ENCODE measurements at regions not wholly inside any gene's neighbourhood (a gene's known extent, or its start where the extent isn't known, plus 50 kb on each side); places are given as distances from the start of the nearest gene placed in this dataset.

DNA sequence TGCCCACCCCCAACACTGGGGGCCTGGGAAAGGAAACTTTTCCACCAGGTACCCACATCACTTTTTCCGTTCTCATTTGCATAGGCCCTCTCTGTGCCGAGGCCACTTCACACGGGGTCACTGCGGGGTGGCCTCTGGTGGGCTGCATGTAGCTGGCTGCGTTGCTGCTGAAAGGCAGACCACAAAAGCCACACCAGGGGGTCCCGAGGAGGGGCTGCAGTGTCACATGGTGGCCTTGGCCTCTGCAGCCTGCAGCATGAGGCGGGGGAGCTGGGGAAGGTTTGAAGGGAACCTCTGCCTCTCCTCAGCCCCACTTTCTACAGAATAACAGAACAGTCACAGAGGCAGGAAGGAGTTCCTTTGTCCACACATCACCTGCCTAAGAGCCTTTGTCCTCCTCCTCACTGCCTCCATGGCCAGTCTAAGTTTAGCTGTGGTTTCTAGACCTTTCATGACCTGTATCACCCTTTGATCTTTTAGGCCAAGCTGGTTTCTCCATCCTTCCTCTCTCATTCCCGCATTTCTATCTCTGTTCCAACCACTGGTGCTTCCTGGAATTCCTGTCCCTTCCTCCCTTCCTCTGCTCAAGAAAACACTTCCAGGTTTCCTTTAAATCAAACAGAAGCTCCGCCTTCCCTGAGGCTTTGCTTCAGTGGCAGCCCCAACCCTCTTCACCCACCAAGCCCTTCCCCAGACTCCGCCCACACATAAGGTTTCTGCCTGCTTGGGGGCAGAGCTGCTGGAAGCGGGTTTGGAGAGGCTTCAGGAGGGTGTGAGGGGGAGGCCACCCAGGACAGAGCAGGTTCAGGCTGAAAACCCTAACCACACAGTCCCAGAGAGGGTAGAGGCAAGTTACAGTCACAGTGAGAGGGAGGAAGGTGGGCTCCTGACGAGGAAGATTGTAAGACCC lies 150.7 kb upstream of the TLE3 start:
- ChIA-PET POLR2A (no interaction called here), CTCF (no interaction called here)
- no peaks in the 10 kb centered on the region for H3K36me3 Mint-ChIP-seq
- H3K4me3 Mint-ChIP-seq: peak overlapping the region in 2 of 10 donors; percentile 8 to 40
- peaks cover 0 to 14% (median 0%) of the 10 kb centered on the region in 5 donors for H3K27me3 Mint-ChIP-seq
- H3K9me3 ChIP-seq (ENCODE audit: control insufficient read depth in 2 of 3, low read length in 3 of 3): no peaks in the 10 kb centered on the region
- intact Hi-C loops (cut with micrococcal nuclease): no loop called here
- H3K4me1 ChIP-seq (ENCODE audit: control insufficient read depth in 2 of 2, insufficient read depth in 2 of 2, low read length in 2 of 2): peaks cover 0 to 7% of the 10 kb centered on the region in 2 donors
- H3K4me3 ChIP-seq (ENCODE audit: low read length): no peak overlapping the region
- no peak overlapping the region for H3K27ac ChIP-seq (ENCODE audit: low read depth, low read length)
- no peaks in the 10 kb centered on the region for H3K36me3 ChIP-seq (ENCODE audit: control insufficient read depth in 2 of 3, insufficient read depth in 3 of 3, low read length in 3 of 3)
- H3K9me3 Mint-ChIP-seq: peaks cover 0 to 1% (median 0%) of the 10 kb centered on the region in 11 donors
- H3K27ac Mint-ChIP-seq: peak overlapping the region in 3 of 9 donors; percentile 22 to 71 (median 56)
- H3K27me3 ChIP-seq (ENCODE audit: control insufficient read depth in 2 of 2, insufficient read depth in 2 of 2, low read length in 2 of 2): no peaks in the 10 kb centered on the region
- peaks cover 21 to 50% (median 36%) of the 10 kb centered on the region in 7 donors for H3K4me1 Mint-ChIP-seq
- DNase-seq (no peak), ATAC-seq (no peak)

DNA sequence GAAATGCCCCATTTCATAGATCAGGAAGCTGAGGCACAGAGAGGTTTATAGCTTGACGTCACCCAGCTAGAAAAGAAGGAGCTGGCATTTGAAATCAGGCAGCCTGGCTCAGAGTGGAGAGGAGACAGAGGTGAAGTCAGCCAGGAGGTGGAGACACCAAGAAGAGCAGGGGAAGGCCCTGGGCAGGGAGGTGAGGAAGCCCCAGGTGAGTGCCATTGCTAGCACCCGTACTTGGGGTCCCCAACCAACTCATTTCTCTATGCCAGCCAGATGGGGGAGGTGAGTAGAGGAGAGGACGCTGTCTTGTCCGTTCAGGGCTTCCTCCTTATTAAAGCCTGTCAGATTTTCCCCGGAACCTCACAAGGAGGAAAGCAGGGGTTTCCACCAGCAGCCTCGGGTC lies 149.6 kb upstream of the TLE3 start:
- Mint-ChIP-seq H3K9me3 (peaks cover 0 to 1% (median 0%) of the 10 kb centered on the region in 11 donors), H3K27me3 (peaks cover 0 to 11% (median 0%) of the 10 kb centered on the region in 5 donors), H3K4me1 (peaks cover 30 to 60% (median 37%) of the 10 kb centered on the region in 7 donors), H3K27ac (peak overlapping the region in 2 of 9 donors; percentile 63 to 66), H3K4me3 (no peak overlapping the region), H3K36me3 (no peaks in the 10 kb centered on the region)
- ChIA-PET CTCF (no interaction called here), POLR2A (no interaction called here)
- H3K4me1 ChIP-seq (ENCODE audit: control insufficient read depth in 2 of 2, insufficient read depth in 2 of 2, low read length in 2 of 2): peaks cover 0 to 16% of the 10 kb centered on the region in 2 donors
- intact Hi-C loops (cut with micrococcal nuclease): no loop called here
- H3K36me3 ChIP-seq (ENCODE audit: control insufficient read depth in 2 of 3, insufficient read depth in 3 of 3, low read length in 3 of 3): no peaks in the 10 kb centered on the region
- no peak for ATAC-seq
- H3K27me3 ChIP-seq (ENCODE audit: control insufficient read depth in 2 of 2, insufficient read depth in 2 of 2, low read length in 2 of 2): no peaks in the 10 kb centered on the region
- no peaks in the 10 kb centered on the region for H3K9me3 ChIP-seq (ENCODE audit: control insufficient read depth in 2 of 3, low read length in 3 of 3)
- DNase-seq: no peak
- no peak overlapping the region for H3K27ac ChIP-seq (ENCODE audit: low read depth, low read length)
- H3K4me3 ChIP-seq (ENCODE audit: low read length): no peak overlapping the region

DNA sequence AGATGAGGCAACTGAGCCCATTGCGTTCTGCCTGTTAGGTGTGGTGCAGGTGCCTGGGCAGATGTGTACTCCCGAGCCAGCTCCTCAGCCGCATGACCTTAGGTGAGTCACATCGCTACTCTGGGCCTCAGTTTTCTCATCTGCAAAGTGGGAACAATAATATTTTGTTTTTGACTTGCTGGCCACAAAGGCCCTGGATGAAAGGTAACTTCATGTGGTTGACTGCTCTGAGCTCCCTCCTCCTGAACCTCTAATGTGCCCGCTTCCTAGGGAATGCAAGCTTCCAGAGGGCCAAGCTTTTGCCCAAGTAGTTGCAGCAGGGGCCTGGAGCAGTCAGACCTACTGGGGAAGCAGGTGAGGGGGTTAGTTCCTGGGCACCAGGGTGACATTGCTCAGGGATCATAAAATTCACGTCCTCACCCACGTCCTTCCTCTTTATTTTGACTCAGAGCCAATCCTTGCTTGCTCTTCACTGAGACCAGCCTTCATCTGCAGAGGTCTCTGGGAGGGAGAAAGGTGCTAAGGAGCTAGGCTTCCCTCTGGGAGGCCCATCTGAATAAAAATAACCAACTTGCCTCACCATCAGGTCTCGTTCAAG lies 149.0 kb upstream of the TLE3 start:
- peaks cover 0 to 7% (median 0%) of the 10 kb centered on the region in 5 donors for H3K27me3 Mint-ChIP-seq
- Histone ChIP-seq H3K4me3 (ENCODE audit: low read length) (no peak overlapping the region), H3K27me3 (ENCODE audit: control insufficient read depth in 2 of 2, insufficient read depth in 2 of 2, low read length in 2 of 2) (no peaks in the 10 kb centered on the region), H3K4me1 (ENCODE audit: control insufficient read depth in 2 of 2, insufficient read depth in 2 of 2, low read length in 2 of 2) (peaks cover 0 to 16% of the 10 kb centered on the region in 2 donors), H3K36me3 (ENCODE audit: control insufficient read depth in 2 of 3, insufficient read depth in 3 of 3, low read length in 3 of 3) (no peaks in the 10 kb centered on the region), H3K27ac (ENCODE audit: low read depth, low read length) (no peak overlapping the region), H3K9me3 (ENCODE audit: control insufficient read depth in 2 of 3, low read length in 3 of 3) (no peaks in the 10 kb centered on the region)
- H3K27ac Mint-ChIP-seq: peak overlapping the region in 2 of 9 donors; percentile 63 to 66
- H3K4me3 Mint-ChIP-seq: no peak overlapping the region
- ATAC-seq: no peak
- no peaks in the 10 kb centered on the region for H3K36me3 Mint-ChIP-seq
- intact Hi-C loops (cut with micrococcal nuclease): no loop called here
- DNase-seq: no peak
- peaks cover 29 to 61% (median 42%) of the 10 kb centered on the region in 7 donors for H3K4me1 Mint-ChIP-seq
- ChIA-PET CTCF (no interaction called here), POLR2A (interaction anchor here (0.5 kb wide), 1 partner anchor 301 kb away, joined by 4 read pairs; no protein-coding TSS in a partner anchor)
- peaks cover 0 to under 1% (median 0%) of the 10 kb centered on the region in 11 donors for H3K9me3 Mint-ChIP-seq

DNA sequence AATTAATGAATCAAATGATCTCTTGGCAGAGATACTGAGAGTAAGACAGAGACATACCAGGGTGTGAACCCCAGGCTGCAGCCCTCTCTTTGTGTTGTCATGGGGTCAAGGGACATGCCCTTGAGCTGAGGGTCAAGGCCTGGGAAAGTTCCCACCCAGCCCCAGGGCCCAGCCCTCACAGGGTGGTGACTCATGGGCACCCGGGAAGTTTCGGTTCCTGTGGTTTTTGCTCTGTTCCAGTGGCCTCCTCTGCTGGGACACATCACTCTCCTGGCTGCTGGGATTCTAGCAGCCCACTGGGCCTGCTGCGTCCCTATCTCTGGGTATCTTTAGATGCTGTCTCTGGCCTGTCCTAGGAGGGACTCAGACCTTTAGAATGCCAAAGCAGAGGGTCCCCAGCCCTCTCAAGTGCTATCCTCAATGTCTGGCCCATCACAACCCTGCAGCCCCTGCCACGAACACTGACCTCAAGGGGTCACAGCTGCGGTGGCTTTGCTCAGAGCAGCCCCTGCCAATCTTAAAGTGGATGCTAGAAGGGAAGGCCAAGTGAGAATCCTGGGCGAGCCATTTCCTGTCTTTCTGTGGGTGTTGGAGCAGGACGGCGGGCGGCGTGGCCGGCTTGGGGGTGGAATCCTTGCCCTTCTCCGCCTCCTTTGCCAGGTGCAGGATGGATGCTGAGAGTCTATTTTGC lies 148.4 kb upstream of the TLE3 start:
- Histone ChIP-seq H3K9me3 (ENCODE audit: control insufficient read depth in 2 of 3, low read length in 3 of 3) (no peaks in the 10 kb centered on the region), H3K4me3 (ENCODE audit: low read length) (no peak overlapping the region), H3K27me3 (ENCODE audit: control insufficient read depth in 2 of 2, insufficient read depth in 2 of 2, low read length in 2 of 2) (no peaks in the 10 kb centered on the region), H3K27ac (ENCODE audit: low read depth, low read length) (no peak overlapping the region), H3K36me3 (ENCODE audit: control insufficient read depth in 2 of 3, insufficient read depth in 3 of 3, low read length in 3 of 3) (no peaks in the 10 kb centered on the region), H3K4me1 (ENCODE audit: control insufficient read depth in 2 of 2, insufficient read depth in 2 of 2, low read length in 2 of 2) (peaks cover 0 to 16% of the 10 kb centered on the region in 2 donors)
- Mint-ChIP-seq H3K27ac (no peak overlapping the region), H3K36me3 (no peaks in the 10 kb centered on the region), H3K4me3 (no peak overlapping the region), H3K9me3 (no peaks in the 10 kb centered on the region), H3K27me3 (peaks cover 0 to 7% (median 0%) of the 10 kb centered on the region in 5 donors), H3K4me1 (peaks cover 31 to 63% (median 47%) of the 10 kb centered on the region in 7 donors)
- ChIA-PET CTCF (no interaction called here), POLR2A (interaction anchor here (0.5 kb wide), 1 partner anchor 302 kb away, joined by 4 read pairs; no protein-coding TSS in a partner anchor)
- DNase-seq (no peak), ATAC-seq (peak; percentile 89)
- intact Hi-C loops (cut with micrococcal nuclease): loop anchor here in 1 of 2 donors (2.0 kb wide), 1 partner anchor 13 kb away; no protein-coding TSS in a partner anchor

DNA sequence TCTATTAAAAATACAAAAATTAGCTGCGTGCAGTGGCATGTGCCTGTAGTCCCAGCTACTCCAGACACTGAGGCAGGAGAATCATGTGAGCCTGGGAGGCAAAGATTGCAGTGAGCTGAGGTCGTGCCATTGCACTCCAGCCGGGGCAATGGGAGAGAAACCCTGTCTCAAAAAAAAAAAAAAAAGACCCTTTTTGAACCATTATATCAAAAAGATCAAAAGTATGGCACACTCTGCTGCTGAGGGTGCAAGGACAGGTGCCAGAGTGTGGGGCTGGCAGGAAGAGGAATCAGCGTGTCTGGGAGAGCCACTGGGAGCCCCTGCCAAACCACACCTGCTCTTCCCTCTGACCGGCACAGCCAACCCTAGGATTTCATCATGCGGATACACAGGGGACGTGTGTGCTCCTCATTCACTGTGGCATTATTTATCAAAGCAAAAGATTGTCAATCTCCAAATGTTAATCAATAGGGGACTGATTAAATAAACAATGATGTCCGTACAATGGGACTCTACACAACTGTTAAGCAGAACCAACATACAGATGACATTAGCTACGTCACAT lies 147.3 kb upstream of the TLE3 start:
- DNase-seq (no peak), ATAC-seq (no peak)
- Histone ChIP-seq H3K4me3 (ENCODE audit: low read length) (no peak overlapping the region), H3K4me1 (ENCODE audit: control insufficient read depth in 2 of 2, insufficient read depth in 2 of 2, low read length in 2 of 2) (peaks cover 0 to 16% of the 10 kb centered on the region in 2 donors), H3K36me3 (ENCODE audit: control insufficient read depth in 2 of 3, insufficient read depth in 3 of 3, low read length in 3 of 3) (no peaks in the 10 kb centered on the region), H3K9me3 (ENCODE audit: control insufficient read depth in 2 of 3, low read length in 3 of 3) (no peaks in the 10 kb centered on the region), H3K27me3 (ENCODE audit: control insufficient read depth in 2 of 2, insufficient read depth in 2 of 2, low read length in 2 of 2) (no peaks in the 10 kb centered on the region), H3K27ac (ENCODE audit: low read depth, low read length) (no peak overlapping the region)
- POLR2A ChIA-PET: no interaction called here
- CTCF ChIA-PET: no interaction called here
- Mint-ChIP-seq H3K9me3 (no peaks in the 10 kb centered on the region), H3K27me3 (peaks cover 0 to 10% (median 0%) of the 10 kb centered on the region in 5 donors), H3K36me3 (peaks cover 0 to 2% (median 0%) of the 10 kb centered on the region in 5 donors), H3K27ac (peak overlapping the region in 2 of 9 donors; percentile 25 to 75), H3K4me1 (peaks cover 31 to 67% (median 48%) of the 10 kb centered on the region in 7 donors), H3K4me3 (no peak overlapping the region)
- intact Hi-C loops (cut with micrococcal nuclease): loop anchor here in 1 of 2 donors (2.0 kb wide), 1 partner anchor 14 kb away; no protein-coding TSS in a partner anchor
